Lower lobe of right lung (tissue), 2 donors: ENCODE measurements at regions not wholly inside any gene's neighbourhood (a gene's known extent, or its start where the extent isn't known, plus 50 kb on each side); places are given as distances from the start of the nearest gene placed in this dataset.
A peak's percentile ranks its signal among the peaks of the same experiment; 100 is the strongest.

Source experiments
- ATAC-seq, 2 donors: fragments of 200-7000 bp; cut with Tn5 transposase; one replicate each; pipeline ENCODE4 v1.9.1; 2020 to 2022; ENCODE audit warnings: mild to moderate bottlenecking in 2 of 2, moderate library complexity in 2 of 2
- DNase-seq: peaks from one replicate; pipeline ENCODE4 v3.0.0-alpha.2; 2020
- H3K27ac ChIP-seq: fragments of 200-600 bp; one replicate; pipeline ENCODE4 v1.8.0; 2022
- H3K27me3 ChIP-seq: fragments of 200-600 bp; one replicate; pipeline ENCODE4 v1.8.0; 2022; ENCODE audit warnings: low read depth
- H3K36me3 ChIP-seq: fragments of 200-600 bp; one replicate; pipeline ENCODE4 v1.8.0; 2022; ENCODE audit warnings: mild to moderate bottlenecking
- H3K4me1 ChIP-seq: fragments of 200-600 bp; one replicate; pipeline ENCODE4 v1.8.0; 2022
- H3K4me3 ChIP-seq: fragments of 200-600 bp; one replicate; pipeline ENCODE4 v1.8.0; 2022; ENCODE audit warnings: mild to moderate bottlenecking
- H3K9me3 ChIP-seq: fragments of 200-600 bp; one replicate; pipeline ENCODE4 v1.8.0; 2022
- intact Hi-C: fragments of 100-400 bp; cut with DNase I; formaldehyde crosslinking; loops from one replicate; pipeline ENCODE4 v1.11.0; 2022
- TF ChIP-seq, protein P1 (sequence below): fragments of 200-600 bp; IDR thresholded peaks from one replicate; pipeline ENCODE4 v1.8.0; 2022; ENCODE audit warnings: antibody characterized with exemption, mild to moderate bottlenecking
- donor health status: DM: no; HTN: yes; CAD: no; lungs with severe emphysema.

DNA sequence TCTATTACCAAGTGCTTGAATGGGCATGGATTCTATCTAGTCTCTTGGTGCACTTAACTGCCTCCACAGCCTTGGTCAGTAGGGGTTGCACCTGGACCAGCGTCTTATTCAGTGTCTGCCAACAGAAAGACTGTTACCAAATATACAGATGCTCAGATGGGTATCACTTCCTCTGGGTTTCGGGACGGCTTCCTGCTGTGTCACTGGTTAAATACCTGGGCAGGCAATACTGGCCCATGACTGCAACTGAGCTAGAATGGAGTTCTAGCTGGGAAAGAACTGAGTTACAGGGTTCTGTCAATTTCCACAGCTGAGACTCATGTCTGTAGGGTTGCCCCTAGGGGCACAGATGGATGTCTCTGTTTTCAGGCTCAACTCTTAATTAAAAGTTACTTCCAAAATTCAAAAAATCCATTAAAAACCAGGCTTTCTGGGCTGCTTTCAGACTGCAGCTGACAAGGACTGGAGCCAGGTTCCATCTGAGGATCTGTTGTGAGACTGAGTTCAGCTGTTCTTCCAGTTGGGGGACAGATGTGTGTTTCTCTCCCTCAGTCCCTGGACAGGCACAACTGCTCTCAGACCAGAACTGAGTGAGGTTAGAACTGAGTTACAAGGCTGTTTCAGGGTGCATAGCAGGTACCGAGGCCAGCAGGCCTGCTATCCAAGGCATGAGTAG lies 789.6 kb upstream of the SLC8A1 start:
- H3K36me3 ChIP-seq = no peaks in the 10 kb centered on the region
- no peaks in the 10 kb centered on the region for H3K9me3 ChIP-seq
- intact Hi-C loops = no loop called here
- no peak overlapping the region for H3K27ac ChIP-seq
- no peaks in the 10 kb centered on the region for H3K27me3 ChIP-seq
- ATAC-seq (peak; percentile 29 to 49), DNase-seq (no peak)
- H3K4me1 ChIP-seq = no peaks in the 10 kb centered on the region
- no peak overlapping the region for H3K4me3 ChIP-seq
- TF ChIP-seq, protein P1, sequence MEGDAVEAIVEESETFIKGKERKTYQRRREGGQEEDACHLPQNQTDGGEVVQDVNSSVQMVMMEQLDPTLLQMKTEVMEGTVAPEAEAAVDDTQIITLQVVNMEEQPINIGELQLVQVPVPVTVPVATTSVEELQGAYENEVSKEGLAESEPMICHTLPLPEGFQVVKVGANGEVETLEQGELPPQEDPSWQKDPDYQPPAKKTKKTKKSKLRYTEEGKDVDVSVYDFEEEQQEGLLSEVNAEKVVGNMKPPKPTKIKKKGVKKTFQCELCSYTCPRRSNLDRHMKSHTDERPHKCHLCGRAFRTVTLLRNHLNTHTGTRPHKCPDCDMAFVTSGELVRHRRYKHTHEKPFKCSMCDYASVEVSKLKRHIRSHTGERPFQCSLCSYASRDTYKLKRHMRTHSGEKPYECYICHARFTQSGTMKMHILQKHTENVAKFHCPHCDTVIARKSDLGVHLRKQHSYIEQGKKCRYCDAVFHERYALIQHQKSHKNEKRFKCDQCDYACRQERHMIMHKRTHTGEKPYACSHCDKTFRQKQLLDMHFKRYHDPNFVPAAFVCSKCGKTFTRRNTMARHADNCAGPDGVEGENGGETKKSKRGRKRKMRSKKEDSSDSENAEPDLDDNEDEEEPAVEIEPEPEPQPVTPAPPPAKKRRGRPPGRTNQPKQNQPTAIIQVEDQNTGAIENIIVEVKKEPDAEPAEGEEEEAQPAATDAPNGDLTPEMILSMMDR = no peak

DNA sequence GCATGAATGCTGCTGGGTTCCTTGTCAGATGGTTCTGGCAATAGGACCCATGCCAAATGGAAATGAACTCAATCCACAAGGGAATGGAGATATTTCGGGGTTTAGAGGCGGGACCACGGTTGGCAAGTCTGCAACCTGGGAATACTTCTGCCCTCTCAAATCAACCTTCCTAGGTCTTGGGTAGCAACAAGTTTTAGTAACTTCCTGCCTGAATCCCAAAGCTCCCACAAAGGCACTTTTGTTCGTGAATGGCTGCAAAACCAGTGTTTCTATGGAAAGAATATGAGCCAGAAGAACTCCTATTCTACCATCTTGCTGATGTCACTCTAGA lies 790.1 kb upstream of the SLC8A1 start:
- ATAC-seq (no peak), DNase-seq (no peak)
- Histone ChIP-seq H3K27me3 (no peaks in the 10 kb centered on the region), H3K36me3 (no peaks in the 10 kb centered on the region), H3K4me1 (no peaks in the 10 kb centered on the region), H3K9me3 (no peaks in the 10 kb centered on the region), H3K27ac (no peak overlapping the region), H3K4me3 (no peak overlapping the region)
- TF ChIP-seq, protein P1 = no peak
- intact Hi-C loops = no loop called here

DNA sequence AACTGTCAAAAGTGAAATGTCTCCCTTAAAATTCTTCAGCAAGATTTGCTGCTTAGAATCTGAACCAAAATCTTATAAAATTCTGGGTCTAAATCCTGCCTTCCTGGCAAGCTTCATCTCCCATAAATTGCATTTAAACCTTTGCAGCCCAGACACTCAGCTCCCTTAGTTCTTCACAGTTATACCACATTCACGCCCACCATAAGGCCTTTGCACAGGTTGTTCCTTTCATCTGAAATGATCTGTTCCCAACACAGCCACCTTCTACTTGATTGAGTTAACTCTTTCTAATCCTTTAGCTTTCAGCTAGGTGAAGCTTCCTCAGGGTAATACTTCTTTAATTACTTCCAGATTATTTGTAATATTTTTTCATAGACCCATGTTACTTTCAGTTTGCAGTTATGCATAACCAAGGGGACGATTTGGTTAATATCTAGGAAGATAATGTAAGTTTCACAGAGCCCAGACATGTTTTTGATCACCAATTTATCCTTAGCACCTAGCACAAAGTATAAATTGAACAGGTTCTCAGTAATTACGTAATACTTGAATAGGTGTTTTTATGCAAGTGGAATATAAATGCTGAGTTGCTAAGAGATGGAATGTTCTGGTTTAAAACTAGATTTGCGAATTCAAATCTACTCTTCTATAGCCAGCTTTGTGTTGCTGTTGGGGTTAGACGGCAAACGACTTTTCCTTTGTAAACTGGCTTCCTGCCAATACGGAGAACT lies 779.7 kb upstream of the PKDCC start:
- H3K4me3 ChIP-seq = no peak overlapping the region
- TF ChIP-seq, protein P1 = no peak
- H3K27me3 ChIP-seq = no peaks in the 10 kb centered on the region
- no peaks in the 10 kb centered on the region for H3K4me1 ChIP-seq
- H3K27ac ChIP-seq = no peak overlapping the region
- DNase-seq = no peak
- no peak for ATAC-seq
- no peaks in the 10 kb centered on the region for H3K9me3 ChIP-seq
- H3K36me3 ChIP-seq = no peaks in the 10 kb centered on the region
- intact Hi-C loops = no loop called here

DNA sequence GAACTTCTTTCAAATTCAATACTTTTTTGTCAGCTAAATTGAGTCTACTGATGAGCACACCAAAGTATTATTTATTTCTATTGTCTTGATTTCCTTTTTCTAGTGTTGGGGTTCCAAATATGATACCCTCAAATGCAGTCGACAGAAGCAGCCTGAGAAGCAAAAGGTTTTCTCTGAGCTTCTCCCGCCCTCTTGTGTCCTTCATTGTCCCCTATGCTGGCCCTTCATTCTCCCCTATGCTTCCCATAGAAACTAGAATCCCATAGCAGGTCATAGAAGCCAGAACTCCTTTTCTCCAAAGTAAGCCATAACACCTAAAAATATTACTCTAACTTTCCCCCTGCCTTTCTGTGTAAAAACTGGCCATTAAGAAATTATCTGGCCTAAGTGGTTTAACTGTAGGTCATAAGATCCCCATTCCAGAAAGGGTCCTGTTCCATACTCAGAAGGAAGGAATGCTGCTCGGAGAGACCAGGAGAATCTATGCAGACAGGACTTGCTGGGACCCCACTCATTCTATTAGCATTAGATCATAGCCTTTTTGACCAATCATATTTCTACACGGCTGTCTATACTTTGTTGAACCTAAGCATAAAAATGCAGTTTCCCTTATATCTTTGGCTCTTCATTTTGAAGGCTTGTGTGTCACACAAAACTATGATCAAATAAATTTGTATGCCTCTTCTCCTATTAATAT lies 764.6 kb upstream of the PKDCC start:
- Histone ChIP-seq H3K36me3 (no peaks in the 10 kb centered on the region), H3K9me3 (no peaks in the 10 kb centered on the region), H3K27ac (no peak overlapping the region), H3K4me3 (no peak overlapping the region), H3K4me1 (no peaks in the 10 kb centered on the region), H3K27me3 (no peaks in the 10 kb centered on the region)
- TF ChIP-seq, protein P1 = no peak
- intact Hi-C loops = no loop called here
- no peak for DNase-seq
- ATAC-seq = no peak

DNA sequence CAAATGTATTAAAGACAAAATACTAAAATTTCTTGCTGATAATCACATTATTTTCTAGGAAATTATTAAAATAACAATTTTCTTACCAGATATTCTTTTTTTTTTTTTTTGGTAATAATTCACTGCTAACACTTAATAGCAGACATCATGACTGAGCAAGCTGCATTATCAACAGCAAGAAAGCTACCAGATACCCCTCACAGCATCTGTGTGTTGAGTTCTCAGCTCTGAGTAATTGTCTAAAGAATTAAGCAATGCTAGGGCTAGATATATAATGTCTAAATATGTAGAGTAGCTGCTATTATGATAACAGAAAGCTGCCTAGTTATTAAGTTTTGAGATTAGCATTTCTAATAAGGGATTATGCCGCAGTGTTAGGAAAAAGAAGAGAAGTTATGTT lies 754.3 kb upstream of the PKDCC start:
- Histone ChIP-seq H3K27me3 (no peaks in the 10 kb centered on the region), H3K9me3 (no peaks in the 10 kb centered on the region), H3K36me3 (no peaks in the 10 kb centered on the region), H3K27ac (no peak overlapping the region), H3K4me3 (no peak overlapping the region), H3K4me1 (no peaks in the 10 kb centered on the region)
- DNase-seq (no peak), ATAC-seq (no peak)
- TF ChIP-seq, protein P1 = no peak
- intact Hi-C loops = no loop called here
